Adrenal gland (tissue), 5 donors: ENCODE measurements at regions not wholly inside any gene's neighbourhood (a gene's known extent, or its start where the extent isn't known, plus 50 kb on each side); places are given as distances from the start of the nearest gene placed in this dataset.

Experiments used
- CTCF ChIP-seq, 6 experiments: fragments of 450-650 bp in 4 of 6; fragments of 200-600 bp in 2 of 6; sonication (generic) in 1 of 6; IDR thresholded peaks; 1 replicate in 5 of 6; 2 replicates in 1 of 6; pipeline versions ENCODE4 v1.5.1 to v1.8.0; 2016 to 2021; ENCODE audit warnings: antibody characterized with exemption in 6 of 6, mild to moderate bottlenecking in 2 of 6, moderate library complexity in 1 of 6
- POLR2A ChIP-seq, 2 donors: fragments of 450-650 bp; IDR thresholded peaks; one replicate each; pipeline ENCODE4 v1.6.1; 2017; ENCODE audit warnings: antibody characterized with exemption in 2 of 2, mild to moderate bottlenecking in 2 of 2, moderate library complexity in 1 of 2
- donor health status: DM: no; HTN: no; CAD: no.

GRCh38 chr10:36761121-36761520 lies 364.3 kb upstream of the ANKRD30A start:
- TF ChIP-seq POLR2A (IDR thresholded peaks at IDR 0.05): no peak
- TF ChIP-seq CTCF (IDR thresholded peaks at IDR 0.05): no peak
